NCI-H1436 (cell line): ENCODE measurements at regions not wholly inside any gene's neighbourhood (a gene's known extent, or its start where the extent isn't known, plus 50 kb on each side); places are given as distances from the start of the nearest gene placed in this dataset.
"Not testable (repeated sequence)": the region's sequence is repeated elsewhere in the genome, so short reads cannot be mapped to it uniquely, and the experiment has no call there.

Experiments used
- DNase-seq: peaks from one replicate; lab custom pipeline; 2025; lab: John Stamatoyannopoulos, UW

- DNase-seq: no peak
Measured at GRCh38 chr5:57950616-57951228, 468.1 kb upstream of the ACTBL2 start.

- DNase-seq: no peak
Measured at GRCh38 chr5:57948091-57948490, 465.5 kb upstream of the ACTBL2 start.

GRCh38 chr5:57947181-57947580 is 464.6 kb upstream of the ACTBL2 start:
- DNase-seq: no peak

- DNase-seq: no peak
Measured at GRCh38 chr5:57940879-57941278, 458.3 kb upstream of the ACTBL2 start.

- no peak for DNase-seq
Measured at GRCh38 chr5:57940236-57940635, 457.6 kb upstream of the ACTBL2 start.

- no peak for DNase-seq
Measured at GRCh38 chr5:57939771-57940170, 457.2 kb upstream of the ACTBL2 start.

- no peak for DNase-seq
Measured at GRCh38 chr5:57939335-57939734, 456.7 kb upstream of the ACTBL2 start.

GRCh38 chr5:57938174-57938557 is 455.6 kb upstream of the ACTBL2 start:
- DNase-seq: no peak

- no peak for DNase-seq
Measured at GRCh38 chr5:57937501-57938173, 455.0 kb upstream of the ACTBL2 start.

- DNase-seq: no peak
Measured at GRCh38 chr5:57937025-57937424, 454.4 kb upstream of the ACTBL2 start.

- DNase-seq: no peak
Measured at GRCh38 chr5:57932761-57933160, 450.1 kb upstream of the ACTBL2 start.

GRCh38 chr5:57931807-57932206 is 449.2 kb upstream of the ACTBL2 start:
- DNase-seq: no peak

GRCh38 chr5:57931352-57931751 is 448.7 kb upstream of the ACTBL2 start:
- no peak for DNase-seq

- no peak for DNase-seq
Measured at GRCh38 chr5:57929271-57929670, 446.7 kb upstream of the ACTBL2 start.

GRCh38 chr5:57923094-57923493 is 440.5 kb upstream of the ACTBL2 start:
- not testable (repeated sequence) for DNase-seq

GRCh38 chr5:57917004-57917403 is 434.4 kb upstream of the ACTBL2 start:
- DNase-seq: no peak

- DNase-seq: no peak
Measured at GRCh38 chr5:57915536-57915935, 432.9 kb upstream of the ACTBL2 start.

- DNase-seq: no peak
Measured at GRCh38 chr5:57911438-57911837, 428.8 kb upstream of the ACTBL2 start.

- no peak for DNase-seq
Measured at GRCh38 chr5:57906671-57907070, 424.1 kb upstream of the ACTBL2 start.

- DNase-seq: no peak
Measured at GRCh38 chr5:57903458-57903857, 420.8 kb upstream of the ACTBL2 start.

GRCh38 chr5:57902095-57902494 is 419.5 kb upstream of the ACTBL2 start:
- no peak for DNase-seq

- DNase-seq: no peak
Measured at GRCh38 chr5:57900381-57900944, 417.9 kb upstream of the ACTBL2 start.

GRCh38 chr5:57896576-57896975 is 414.0 kb upstream of the ACTBL2 start:
- DNase-seq: no peak

GRCh38 chr5:57895766-57896165 is 413.2 kb upstream of the ACTBL2 start:
- no peak for DNase-seq
